ENCODE measurements at regions not wholly inside any gene's neighbourhood (a gene's known extent, or its start where the extent isn't known, plus 50 kb on each side); places are given as distances from the start of the nearest gene placed in this dataset.

- POLR2A ChIA-PET: no interaction called here
- Mint-ChIP-seq H3K4me1 (peaks cover 12% of the 10 kb centered on the region), H3K27me3 (ENCODE audit: low read depth) (peaks cover 7% of the 10 kb centered on the region; the same call in 1 of the 2 replicates), H3K9me3 (peaks cover 7% of the 10 kb centered on the region), H3K36me3 (peaks cover 5% of the 10 kb centered on the region; the same call in 1 of the 2 replicates), H3K27ac (no peak overlapping the region), H3K4me3 (no peak overlapping the region)
- DNase-seq (ENCODE audit: low spot score) (no peak), ATAC-seq (no peak)
- TF ChIP-seq HMGXB4 (CRISPR knock-in tag; IDR thresholded peaks at IDR 0.05) (no peak), ZNF423 (CRISPR knock-in tag; IDR thresholded peaks at IDR 0.05) (no peak), E2F4 (CRISPR knock-in tag; IDR thresholded peaks at IDR 0.05; ENCODE audit: borderline replicate concordance, low read depth) (no peak), ZNF396 (CRISPR knock-in tag; IDR thresholded peaks at IDR 0.05; ENCODE audit: borderline replicate concordance) (no peak), GRHL2 (CRISPR knock-in tag; IDR thresholded peaks at IDR 0.05; ENCODE audit: insufficient replicate concordance, severe bottlenecking) (no peak), CREM (CRISPR knock-in tag; IDR thresholded peaks at IDR 0.05) (no peak), SMAD3 (CRISPR knock-in tag; IDR thresholded peaks at IDR 0.05; ENCODE audit: borderline replicate concordance) (no peak), CREB1 (CRISPR knock-in tag; IDR thresholded peaks at IDR 0.05) (no peak), ATF2 (CRISPR knock-in tag; IDR thresholded peaks at IDR 0.05; ENCODE audit: borderline replicate concordance, low read depth) (no peak), ATF3 (CRISPR knock-in tag; conservative IDR thresholded peaks at IDR 0.05) (no peak)
- TF ChIP-seq, protein P1, sequence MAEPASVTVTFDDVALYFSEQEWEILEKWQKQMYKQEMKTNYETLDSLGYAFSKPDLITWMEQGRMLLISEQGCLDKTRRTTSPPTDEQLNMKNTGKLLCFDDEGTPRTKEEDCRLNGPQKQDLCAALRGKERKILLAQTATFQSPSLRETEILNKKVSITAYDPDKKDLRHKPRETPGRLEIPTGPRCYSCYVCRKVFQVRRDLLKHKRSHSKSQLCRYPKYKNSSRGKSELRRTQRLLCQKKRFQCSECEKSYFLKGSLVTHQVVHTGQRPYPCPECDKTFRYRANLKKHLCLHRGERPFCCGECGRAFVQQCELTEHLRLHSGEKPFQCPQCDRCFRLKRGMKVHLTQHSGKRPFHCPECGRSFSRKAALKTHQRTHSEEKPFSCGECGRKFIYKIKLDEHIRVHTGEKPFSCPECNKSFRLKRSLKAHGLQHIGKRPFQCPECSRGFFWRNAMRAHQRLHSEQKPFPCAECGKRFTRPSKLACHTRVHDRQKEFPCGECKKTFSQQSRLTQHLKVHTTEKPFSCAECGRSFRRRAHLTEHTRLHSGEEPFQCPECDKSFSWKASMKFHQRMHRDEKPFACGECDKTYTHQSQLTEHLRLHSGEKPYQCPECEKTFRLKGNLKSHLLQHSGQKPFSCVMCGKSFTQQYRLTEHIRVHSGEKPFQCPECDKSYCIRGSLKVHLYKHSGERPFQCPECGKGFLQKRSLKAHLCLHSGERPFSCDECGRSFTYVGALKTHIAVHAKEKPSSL (CRISPR knock-in tag; conservative IDR thresholded peaks at IDR 0.05): no peak
- TF ChIP-seq, protein P2, sequence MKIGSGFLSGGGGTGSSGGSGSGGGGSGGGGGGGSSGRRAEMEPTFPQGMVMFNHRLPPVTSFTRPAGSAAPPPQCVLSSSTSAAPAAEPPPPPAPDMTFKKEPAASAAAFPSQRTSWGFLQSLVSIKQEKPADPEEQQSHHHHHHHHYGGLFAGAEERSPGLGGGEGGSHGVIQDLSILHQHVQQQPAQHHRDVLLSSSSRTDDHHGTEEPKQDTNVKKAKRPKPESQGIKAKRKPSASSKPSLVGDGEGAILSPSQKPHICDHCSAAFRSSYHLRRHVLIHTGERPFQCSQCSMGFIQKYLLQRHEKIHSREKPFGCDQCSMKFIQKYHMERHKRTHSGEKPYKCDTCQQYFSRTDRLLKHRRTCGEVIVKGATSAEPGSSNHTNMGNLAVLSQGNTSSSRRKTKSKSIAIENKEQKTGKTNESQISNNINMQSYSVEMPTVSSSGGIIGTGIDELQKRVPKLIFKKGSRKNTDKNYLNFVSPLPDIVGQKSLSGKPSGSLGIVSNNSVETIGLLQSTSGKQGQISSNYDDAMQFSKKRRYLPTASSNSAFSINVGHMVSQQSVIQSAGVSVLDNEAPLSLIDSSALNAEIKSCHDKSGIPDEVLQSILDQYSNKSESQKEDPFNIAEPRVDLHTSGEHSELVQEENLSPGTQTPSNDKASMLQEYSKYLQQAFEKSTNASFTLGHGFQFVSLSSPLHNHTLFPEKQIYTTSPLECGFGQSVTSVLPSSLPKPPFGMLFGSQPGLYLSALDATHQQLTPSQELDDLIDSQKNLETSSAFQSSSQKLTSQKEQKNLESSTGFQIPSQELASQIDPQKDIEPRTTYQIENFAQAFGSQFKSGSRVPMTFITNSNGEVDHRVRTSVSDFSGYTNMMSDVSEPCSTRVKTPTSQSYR (CRISPR knock-in tag; IDR thresholded peaks at IDR 0.05): no peak
- TF ChIP-seq, protein P3, sequence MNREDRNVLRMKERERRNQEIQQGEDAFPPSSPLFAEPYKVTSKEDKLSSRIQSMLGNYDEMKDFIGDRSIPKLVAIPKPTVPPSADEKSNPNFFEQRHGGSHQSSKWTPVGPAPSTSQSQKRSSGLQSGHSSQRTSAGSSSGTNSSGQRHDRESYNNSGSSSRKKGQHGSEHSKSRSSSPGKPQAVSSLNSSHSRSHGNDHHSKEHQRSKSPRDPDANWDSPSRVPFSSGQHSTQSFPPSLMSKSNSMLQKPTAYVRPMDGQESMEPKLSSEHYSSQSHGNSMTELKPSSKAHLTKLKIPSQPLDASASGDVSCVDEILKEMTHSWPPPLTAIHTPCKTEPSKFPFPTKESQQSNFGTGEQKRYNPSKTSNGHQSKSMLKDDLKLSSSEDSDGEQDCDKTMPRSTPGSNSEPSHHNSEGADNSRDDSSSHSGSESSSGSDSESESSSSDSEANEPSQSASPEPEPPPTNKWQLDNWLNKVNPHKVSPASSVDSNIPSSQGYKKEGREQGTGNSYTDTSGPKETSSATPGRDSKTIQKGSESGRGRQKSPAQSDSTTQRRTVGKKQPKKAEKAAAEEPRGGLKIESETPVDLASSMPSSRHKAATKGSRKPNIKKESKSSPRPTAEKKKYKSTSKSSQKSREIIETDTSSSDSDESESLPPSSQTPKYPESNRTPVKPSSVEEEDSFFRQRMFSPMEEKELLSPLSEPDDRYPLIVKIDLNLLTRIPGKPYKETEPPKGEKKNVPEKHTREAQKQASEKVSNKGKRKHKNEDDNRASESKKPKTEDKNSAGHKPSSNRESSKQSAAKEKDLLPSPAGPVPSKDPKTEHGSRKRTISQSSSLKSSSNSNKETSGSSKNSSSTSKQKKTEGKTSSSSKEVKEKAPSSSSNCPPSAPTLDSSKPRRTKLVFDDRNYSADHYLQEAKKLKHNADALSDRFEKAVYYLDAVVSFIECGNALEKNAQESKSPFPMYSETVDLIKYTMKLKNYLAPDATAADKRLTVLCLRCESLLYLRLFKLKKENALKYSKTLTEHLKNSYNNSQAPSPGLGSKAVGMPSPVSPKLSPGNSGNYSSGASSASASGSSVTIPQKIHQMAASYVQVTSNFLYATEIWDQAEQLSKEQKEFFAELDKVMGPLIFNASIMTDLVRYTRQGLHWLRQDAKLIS (CRISPR knock-in tag; IDR thresholded peaks at IDR 0.05; ENCODE audit: borderline replicate concordance): no peak
- TF ChIP-seq, protein P4, sequence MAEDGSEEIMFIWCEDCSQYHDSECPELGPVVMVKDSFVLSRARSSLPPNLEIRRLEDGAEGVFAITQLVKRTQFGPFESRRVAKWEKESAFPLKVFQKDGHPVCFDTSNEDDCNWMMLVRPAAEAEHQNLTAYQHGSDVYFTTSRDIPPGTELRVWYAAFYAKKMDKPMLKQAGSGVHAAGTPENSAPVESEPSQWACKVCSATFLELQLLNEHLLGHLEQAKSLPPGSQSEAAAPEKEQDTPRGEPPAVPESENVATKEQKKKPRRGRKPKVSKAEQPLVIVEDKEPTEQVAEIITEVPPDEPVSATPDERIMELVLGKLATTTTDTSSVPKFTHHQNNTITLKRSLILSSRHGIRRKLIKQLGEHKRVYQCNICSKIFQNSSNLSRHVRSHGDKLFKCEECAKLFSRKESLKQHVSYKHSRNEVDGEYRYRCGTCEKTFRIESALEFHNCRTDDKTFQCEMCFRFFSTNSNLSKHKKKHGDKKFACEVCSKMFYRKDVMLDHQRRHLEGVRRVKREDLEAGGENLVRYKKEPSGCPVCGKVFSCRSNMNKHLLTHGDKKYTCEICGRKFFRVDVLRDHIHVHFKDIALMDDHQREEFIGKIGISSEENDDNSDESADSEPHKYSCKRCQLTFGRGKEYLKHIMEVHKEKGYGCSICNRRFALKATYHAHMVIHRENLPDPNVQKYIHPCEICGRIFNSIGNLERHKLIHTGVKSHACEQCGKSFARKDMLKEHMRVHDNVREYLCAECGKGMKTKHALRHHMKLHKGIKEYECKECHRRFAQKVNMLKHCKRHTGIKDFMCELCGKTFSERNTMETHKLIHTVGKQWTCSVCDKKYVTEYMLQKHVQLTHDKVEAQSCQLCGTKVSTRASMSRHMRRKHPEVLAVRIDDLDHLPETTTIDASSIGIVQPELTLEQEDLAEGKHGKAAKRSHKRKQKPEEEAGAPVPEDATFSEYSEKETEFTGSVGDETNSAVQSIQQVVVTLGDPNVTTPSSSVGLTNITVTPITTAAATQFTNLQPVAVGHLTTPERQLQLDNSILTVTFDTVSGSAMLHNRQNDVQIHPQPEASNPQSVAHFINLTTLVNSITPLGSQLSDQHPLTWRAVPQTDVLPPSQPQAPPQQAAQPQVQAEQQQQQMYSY (CRISPR knock-in tag; IDR thresholded peaks at IDR 0.05): no peak
- TF ChIP-seq, protein P5, sequence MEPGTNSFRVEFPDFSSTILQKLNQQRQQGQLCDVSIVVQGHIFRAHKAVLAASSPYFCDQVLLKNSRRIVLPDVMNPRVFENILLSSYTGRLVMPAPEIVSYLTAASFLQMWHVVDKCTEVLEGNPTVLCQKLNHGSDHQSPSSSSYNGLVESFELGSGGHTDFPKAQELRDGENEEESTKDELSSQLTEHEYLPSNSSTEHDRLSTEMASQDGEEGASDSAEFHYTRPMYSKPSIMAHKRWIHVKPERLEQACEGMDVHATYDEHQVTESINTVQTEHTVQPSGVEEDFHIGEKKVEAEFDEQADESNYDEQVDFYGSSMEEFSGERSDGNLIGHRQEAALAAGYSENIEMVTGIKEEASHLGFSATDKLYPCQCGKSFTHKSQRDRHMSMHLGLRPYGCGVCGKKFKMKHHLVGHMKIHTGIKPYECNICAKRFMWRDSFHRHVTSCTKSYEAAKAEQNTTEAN (CRISPR knock-in tag; IDR thresholded peaks at IDR 0.05): no peak
- TF ChIP-seq, protein P6, sequence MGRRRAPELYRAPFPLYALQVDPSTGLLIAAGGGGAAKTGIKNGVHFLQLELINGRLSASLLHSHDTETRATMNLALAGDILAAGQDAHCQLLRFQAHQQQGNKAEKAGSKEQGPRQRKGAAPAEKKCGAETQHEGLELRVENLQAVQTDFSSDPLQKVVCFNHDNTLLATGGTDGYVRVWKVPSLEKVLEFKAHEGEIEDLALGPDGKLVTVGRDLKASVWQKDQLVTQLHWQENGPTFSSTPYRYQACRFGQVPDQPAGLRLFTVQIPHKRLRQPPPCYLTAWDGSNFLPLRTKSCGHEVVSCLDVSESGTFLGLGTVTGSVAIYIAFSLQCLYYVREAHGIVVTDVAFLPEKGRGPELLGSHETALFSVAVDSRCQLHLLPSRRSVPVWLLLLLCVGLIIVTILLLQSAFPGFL (CRISPR knock-in tag; IDR thresholded peaks at IDR 0.05; ENCODE audit: borderline replicate concordance): no peak
- CTCF ChIA-PET: no interaction called here
These were observed 98.7 kb upstream of the PPP2R3B start for GRCh38 chrX:485368-485767.

All from WTC11 (cell line).